Gastroesophageal sphincter (tissue), 4 donors: ENCODE measurements at regions not wholly inside any gene's neighbourhood (a gene's known extent, or its start where the extent isn't known, plus 50 kb on each side); places are given as distances from the start of the nearest gene placed in this dataset.

ENCODE experiments used
- ATAC-seq: fragments of 150-250 bp; one replicate; pipeline ENCODE4 v1.9.1; 2016; ENCODE audit warnings: mild to moderate bottlenecking, moderate library complexity
- H3K27ac ChIP-seq, 4 donors: fragments of 200-600 bp; sonication (generic) in 3 of 4; 1 replicate in 3 of 4; 2 replicates in 1 of 4; pipeline ENCODE4 v1.5.1; 2016 to 2019
- H3K27me3 ChIP-seq: fragments of 200-600 bp; sonication (generic); one replicate; pipeline ENCODE4 v1.5.1; 2019
- H3K36me3 ChIP-seq, 2 donors: fragments of 200-600 bp; sonication (generic); one replicate each; pipeline ENCODE4 v1.5.1; 2019; ENCODE audit warnings: control low read depth in 1 of 2
- H3K4me1 ChIP-seq, 3 donors: fragments of 200-600 bp; sonication (generic); 1 replicate in 2 of 3; 2 replicates in 1 of 3; pipeline ENCODE4 v1.5.1; 2016 to 2019; ENCODE audit warnings: control low read depth in 2 of 3
- H3K4me3 ChIP-seq, 2 donors: fragments of 200-600 bp; sonication (generic); one replicate each; pipeline ENCODE4 v1.5.1; 2019; ENCODE audit warnings: mild to moderate bottlenecking in 1 of 2, moderate library complexity in 1 of 2
- H3K9me3 ChIP-seq, 3 donors: fragments of 200-600 bp; sonication (generic); one replicate each; pipeline ENCODE4 v1.5.1; 2017 to 2019; ENCODE audit warnings: control low read depth in 2 of 3
- EP300 ChIP-seq: sonication (generic); formaldehyde crosslinking; IDR thresholded peaks from one replicate; pipeline ENCODE4 v1.6.1; 2017; ENCODE audit warnings: antibody characterized with exemption, mild to moderate bottlenecking
- POLR2A ChIP-seq, 2 donors: fragments of 450-650 bp; IDR thresholded peaks; one replicate each; pipeline ENCODE4 v1.6.1; 2017; ENCODE audit warnings: antibody characterized with exemption in 2 of 2, mild to moderate bottlenecking in 2 of 2, moderate library complexity in 1 of 2
- POLR2AphosphoS5 ChIP-seq: sonication (generic); formaldehyde crosslinking; IDR thresholded peaks from one replicate; pipeline ENCODE4 v1.6.1; 2017; ENCODE audit warnings: antibody characterized with exemption
- WGBS, 2 donors: methylation state at CpG; one replicate each; pipeline ENCODE4 v1.1.5; 2018; ENCODE audit warnings: low coverage in 1 of 2; 5-methylcytosine and 5-hydroxymethylcytosine counted together
- TF ChIP-seq, protein P1 (sequence below), 4 experiments: fragments of 200-600 bp in 2 of 4; fragments of 450-650 bp in 2 of 4; sonication (generic) in 1 of 4; IDR thresholded peaks; one replicate each; pipeline ENCODE4 v1.5.1; 2017 to 2019; ENCODE audit warnings: antibody characterized with exemption in 4 of 4, mild to moderate bottlenecking in 2 of 4, moderate library complexity in 2 of 4

DNA sequence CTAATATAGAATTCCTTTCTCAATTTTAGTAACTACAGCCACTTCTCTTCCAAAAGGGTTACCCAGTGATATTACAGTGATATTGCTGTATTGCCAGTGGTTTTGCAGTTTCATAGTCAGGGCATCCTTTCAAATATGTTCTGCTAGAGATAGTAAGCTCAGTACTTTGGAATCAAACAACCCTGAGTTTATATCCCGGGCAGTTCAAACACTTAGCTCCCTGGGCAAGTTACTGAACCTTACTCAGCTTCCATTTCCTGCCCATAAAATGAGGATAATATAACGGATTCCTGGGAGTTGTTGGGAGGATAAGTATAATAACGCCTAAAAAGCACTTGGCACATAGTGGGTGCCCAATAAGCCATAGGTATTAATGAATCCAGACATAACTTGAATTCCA, 212.6 kb upstream of the PARD3B start:
- no peak for ATAC-seq
- 86 to 90% methylated on average over 2 of the region's 3 CpGs for WGBS, 2 donors
- Histone ChIP-seq H3K4me3 (no peak overlapping the region), H3K27ac (no peak overlapping the region), H3K4me1 (no peaks in the 10 kb centered on the region), H3K9me3 (no peaks in the 10 kb centered on the region), H3K36me3 (no peaks in the 10 kb centered on the region), H3K27me3 (no peaks in the 10 kb centered on the region)
- TF ChIP-seq EP300 (no peak), POLR2AphosphoS5 (no peak), POLR2A (IDR thresholded peaks at IDR 0.05) (no peak)
- TF ChIP-seq, protein P1, sequence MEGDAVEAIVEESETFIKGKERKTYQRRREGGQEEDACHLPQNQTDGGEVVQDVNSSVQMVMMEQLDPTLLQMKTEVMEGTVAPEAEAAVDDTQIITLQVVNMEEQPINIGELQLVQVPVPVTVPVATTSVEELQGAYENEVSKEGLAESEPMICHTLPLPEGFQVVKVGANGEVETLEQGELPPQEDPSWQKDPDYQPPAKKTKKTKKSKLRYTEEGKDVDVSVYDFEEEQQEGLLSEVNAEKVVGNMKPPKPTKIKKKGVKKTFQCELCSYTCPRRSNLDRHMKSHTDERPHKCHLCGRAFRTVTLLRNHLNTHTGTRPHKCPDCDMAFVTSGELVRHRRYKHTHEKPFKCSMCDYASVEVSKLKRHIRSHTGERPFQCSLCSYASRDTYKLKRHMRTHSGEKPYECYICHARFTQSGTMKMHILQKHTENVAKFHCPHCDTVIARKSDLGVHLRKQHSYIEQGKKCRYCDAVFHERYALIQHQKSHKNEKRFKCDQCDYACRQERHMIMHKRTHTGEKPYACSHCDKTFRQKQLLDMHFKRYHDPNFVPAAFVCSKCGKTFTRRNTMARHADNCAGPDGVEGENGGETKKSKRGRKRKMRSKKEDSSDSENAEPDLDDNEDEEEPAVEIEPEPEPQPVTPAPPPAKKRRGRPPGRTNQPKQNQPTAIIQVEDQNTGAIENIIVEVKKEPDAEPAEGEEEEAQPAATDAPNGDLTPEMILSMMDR (IDR thresholded peaks at IDR 0.05): no peak

DNA sequence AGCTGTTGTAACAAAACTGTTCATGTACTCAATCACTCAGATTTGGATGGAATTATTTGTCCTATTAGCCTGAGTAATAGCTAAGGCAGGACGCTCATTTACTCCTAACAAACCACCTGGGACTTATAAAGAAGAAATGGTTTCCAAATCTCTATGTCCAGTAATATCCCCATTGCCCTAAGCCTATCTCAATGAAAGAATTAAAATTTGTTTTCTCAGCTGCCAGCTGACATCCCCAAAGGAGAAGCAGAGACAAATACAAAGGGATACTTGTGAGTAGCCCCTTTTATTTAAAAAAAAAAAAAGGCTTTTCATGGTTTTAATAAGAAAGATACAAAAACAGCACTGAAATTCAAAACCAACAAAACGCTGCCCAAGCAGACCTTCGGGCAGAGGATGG, 211.4 kb upstream of the PARD3B start:
- H3K9me3 ChIP-seq: no peaks in the 10 kb centered on the region
- WGBS, 2 donors: 79 to 82% methylated on average over 2 to 3 of the region's 3 CpGs
- no peak for ATAC-seq

DNA sequence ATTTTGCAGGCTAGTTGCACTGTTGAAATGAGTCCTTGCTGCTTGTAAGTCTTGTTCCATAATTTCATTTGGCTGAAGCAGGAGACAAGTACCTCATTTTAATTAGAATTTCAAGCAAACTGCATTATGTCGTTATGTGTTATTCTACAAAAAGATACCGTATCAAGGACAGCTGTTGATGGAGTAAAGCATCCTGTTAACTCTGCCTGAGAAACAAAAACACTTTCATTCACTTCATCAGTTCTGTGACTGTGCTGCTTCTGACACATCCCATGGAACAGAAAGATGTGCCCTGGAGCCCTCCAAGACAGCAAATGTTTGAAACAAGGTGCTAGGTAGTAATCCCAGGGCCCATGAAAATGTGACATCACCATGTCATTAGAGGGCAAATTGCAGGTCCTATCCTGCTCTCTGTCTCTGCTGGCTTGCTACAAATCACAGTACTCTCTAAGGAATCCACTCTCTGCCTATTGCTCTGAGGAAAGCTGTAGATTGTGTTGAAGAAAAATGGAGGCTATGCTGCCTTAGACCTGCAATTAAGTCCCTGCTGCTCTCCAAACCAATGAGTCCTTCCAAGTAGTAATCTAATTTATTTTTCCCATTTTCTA, 209.7 kb upstream of the PARD3B start:
- Histone ChIP-seq H3K4me3 (no peak overlapping the region), H3K4me1 (no peaks in the 10 kb centered on the region), H3K27ac (no peak overlapping the region), H3K9me3 (no peaks in the 10 kb centered on the region), H3K36me3 (no peaks in the 10 kb centered on the region), H3K27me3 (no peaks in the 10 kb centered on the region)
- TF ChIP-seq POLR2A (IDR thresholded peaks at IDR 0.05) (no peak), EP300 (no peak), POLR2AphosphoS5 (no peak)
- TF ChIP-seq, protein P1 (IDR thresholded peaks at IDR 0.05): no peak
- WGBS, 2 donors: 54 to 86% methylated on average over 2 of the region's 2 CpGs
- no peak for ATAC-seq

More for the DNA sequence above, 211.4 kb upstream of the PARD3B start:
- no peaks in the 10 kb centered on the region for H3K27me3 ChIP-seq
- H3K4me1 ChIP-seq: no peaks in the 10 kb centered on the region
- no peak overlapping the region for H3K27ac ChIP-seq
- H3K4me3 ChIP-seq: no peak overlapping the region
- TF ChIP-seq, protein P1 (IDR thresholded peaks at IDR 0.05): no peak
- TF ChIP-seq EP300: no peak
- TF ChIP-seq POLR2AphosphoS5: no peak
- no peak for TF ChIP-seq POLR2A (IDR thresholded peaks at IDR 0.05)
- no peaks in the 10 kb centered on the region for H3K36me3 ChIP-seq

DNA sequence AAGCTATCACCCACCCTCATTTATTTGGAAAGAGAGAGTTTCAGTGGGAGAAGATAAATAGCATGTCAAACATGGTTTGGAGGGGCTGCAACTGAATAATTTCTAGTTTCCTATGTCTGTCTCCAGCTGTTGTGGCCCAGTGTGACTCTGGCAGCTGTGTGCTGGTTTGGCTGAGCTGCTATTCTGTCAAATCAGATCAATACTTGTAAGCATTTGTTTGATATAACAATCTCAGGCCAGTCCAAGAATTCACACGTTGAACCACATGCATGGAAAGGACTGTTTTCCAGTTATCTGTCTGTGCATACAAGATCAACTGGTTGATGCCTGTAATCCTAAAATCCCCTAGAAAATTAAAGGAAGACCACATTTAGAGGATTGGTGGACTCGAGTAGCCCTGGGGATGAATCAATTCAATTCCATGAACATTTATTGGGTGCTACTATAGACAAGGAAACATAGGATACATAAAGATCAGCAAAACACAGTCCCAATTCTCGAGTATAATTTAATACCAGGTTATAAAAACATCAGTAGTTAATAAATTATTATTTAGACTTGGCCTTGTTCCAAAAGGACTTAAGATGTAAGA, 209.0 kb upstream of the PARD3B start:
- Histone ChIP-seq H3K36me3 (no peaks in the 10 kb centered on the region), H3K4me1 (no peaks in the 10 kb centered on the region), H3K9me3 (no peaks in the 10 kb centered on the region), H3K4me3 (no peak overlapping the region), H3K27ac (no peak overlapping the region), H3K27me3 (no peaks in the 10 kb centered on the region)
- ATAC-seq: no peak
- TF ChIP-seq, protein P1 (IDR thresholded peaks at IDR 0.05): no peak
- WGBS, 2 donors: 74 to 91% methylated on average over 2 to 3 of the region's 3 CpGs

DNA sequence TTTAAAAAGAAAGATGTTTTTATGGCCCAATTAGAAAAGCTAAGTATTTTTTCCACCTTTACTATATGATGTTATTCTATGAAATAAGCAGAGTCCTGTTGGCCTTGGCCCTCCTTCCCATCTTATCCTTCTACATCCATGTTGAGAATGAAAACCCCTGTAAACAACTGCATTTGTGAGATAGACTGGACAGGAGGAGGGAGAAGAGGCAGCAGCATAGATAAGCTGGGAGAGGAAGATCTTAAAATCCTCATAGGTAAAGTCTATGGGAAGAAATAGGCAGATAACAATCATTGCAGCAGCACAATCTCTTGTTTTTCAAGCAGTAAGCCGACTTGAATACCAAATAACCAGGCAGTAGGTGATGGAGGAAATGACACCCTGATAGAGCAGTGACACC, 207.6 kb upstream of the PARD3B start:
- WGBS, 2 donors: 100% methylated on average over 1 of the region's 1 CpG
- H3K27me3 ChIP-seq: no peaks in the 10 kb centered on the region
- no peak for TF ChIP-seq POLR2A (IDR thresholded peaks at IDR 0.05)
- TF ChIP-seq, protein P1 (IDR thresholded peaks at IDR 0.05): no peak
- TF ChIP-seq POLR2AphosphoS5: no peak
- no peak for TF ChIP-seq EP300
- H3K4me1 ChIP-seq: no peaks in the 10 kb centered on the region
- H3K9me3 ChIP-seq: no peaks in the 10 kb centered on the region
- no peak for ATAC-seq
- no peaks in the 10 kb centered on the region for H3K36me3 ChIP-seq
- H3K4me3 ChIP-seq: no peak overlapping the region
- H3K27ac ChIP-seq: no peak overlapping the region
